T1000 (cell line): ENCODE measurements at regions not wholly inside any gene's neighbourhood (a gene's known extent, or its start where the extent isn't known, plus 50 kb on each side); places are given as distances from the start of the nearest gene placed in this dataset.

Source experiments
- DNase-seq: peaks from one replicate; lab custom pipeline; 2025; ENCODE audit warnings: mixed read lengths; lab: John Stamatoyannopoulos, UW

GRCh38 chr4:67234296-67234695 lies 311.0 kb downstream of the CENPC start:
- no peak for DNase-seq

- no peak for DNase-seq
These were observed 316.2 kb downstream of the CENPC start for GRCh38 chr4:67229148-67229547.

- DNase-seq: no peak
These were observed 324.4 kb downstream of the CENPC start for GRCh38 chr4:67220861-67221260.

GRCh38 chr4:67218883-67219282 lies 326.4 kb downstream of the CENPC start:
- no peak for DNase-seq

GRCh38 chr4:67207941-67208441 lies 337.3 kb downstream of the CENPC start:
- DNase-seq: no peak

GRCh38 chr4:67204441-67204840 lies 340.9 kb downstream of the CENPC start:
- no peak for DNase-seq

- no peak for DNase-seq
These were observed 344.0 kb downstream of the CENPC start for GRCh38 chr4:67201334-67201733.

- no peak for DNase-seq
These were observed 346.6 kb downstream of the CENPC start for GRCh38 chr4:67198727-67199126.

GRCh38 chr4:67167849-67168248 lies 377.5 kb downstream of the CENPC start:
- no peak for DNase-seq

- no peak for DNase-seq
These were observed 382.6 kb downstream of the CENPC start for GRCh38 chr4:67162690-67163089.

GRCh38 chr4:67161311-67161710 lies 384.0 kb downstream of the CENPC start:
- DNase-seq: no peak

GRCh38 chr4:67160394-67160793 lies 384.9 kb downstream of the CENPC start:
- DNase-seq: no peak

- DNase-seq: no peak
These were observed 386.6 kb downstream of the CENPC start for GRCh38 chr4:67158666-67159065.

- no peak for DNase-seq
These were observed 392.3 kb downstream of the CENPC start for GRCh38 chr4:67152976-67153375.

- no peak for DNase-seq
These were observed 393.6 kb downstream of the CENPC start for GRCh38 chr4:67151376-67152343.

GRCh38 chr4:67141586-67141985 lies 403.7 kb downstream of the CENPC start:
- DNase-seq: no peak

- no peak for DNase-seq
These were observed 410.7 kb downstream of the CENPC start for GRCh38 chr4:67134616-67135015.

- no peak for DNase-seq
These were observed 412.1 kb downstream of the CENPC start for GRCh38 chr4:67133162-67133561.

GRCh38 chr4:67131224-67131623 lies 414.1 kb downstream of the CENPC start:
- DNase-seq: no peak

GRCh38 chr4:67130411-67130810 lies 414.9 kb downstream of the CENPC start:
- DNase-seq: no peak

GRCh38 chr4:67126570-67126969 lies 418.7 kb downstream of the CENPC start:
- no peak for DNase-seq

- no peak for DNase-seq
These were observed 419.4 kb downstream of the CENPC start for GRCh38 chr4:67125636-67126514.

GRCh38 chr4:67124716-67125115 lies 420.6 kb downstream of the CENPC start:
- DNase-seq: no peak
